HG02798 (cell line): ENCODE measurements at regions not wholly inside any gene's neighbourhood (a gene's known extent, or its start where the extent isn't known, plus 50 kb on each side); places are given as distances from the start of the nearest gene placed in this dataset.

Experiments
- ATAC-seq: cut with Tn5 transposase; IDR thresholded peaks from one replicate; pipeline ENCODE4 v1.9.1; 2021; ENCODE audit warnings: mild to moderate bottlenecking; ENCODE audit not compliant: unreplicated experiment, poor library complexity

GRCh38 chr18:56196495-56197225, 441.7 kb downstream of the TXNL1 start:
- ATAC-seq, result no peak

- ATAC-seq, result no peak
These were observed 447.1 kb downstream of the TXNL1 start for GRCh38 chr18:56191334-56191733.

GRCh38 chr18:56189615-56190014, 448.8 kb downstream of the TXNL1 start:
- no peak for ATAC-seq

GRCh38 chr18:56188529-56189275, 449.7 kb downstream of the TXNL1 start:
- ATAC-seq, result no peak

GRCh38 chr18:56186319-56186718, 452.1 kb downstream of the TXNL1 start:
- no peak for ATAC-seq

- no peak for ATAC-seq
These were observed 453.3 kb downstream of the TXNL1 start for GRCh38 chr18:56185126-56185525.

GRCh38 chr18:56176751-56177150, 461.6 kb downstream of the TXNL1 start:
- ATAC-seq, result no peak

- no peak for ATAC-seq
These were observed 462.9 kb downstream of the TXNL1 start for GRCh38 chr18:56175330-56176001.

- ATAC-seq, result no peak
These were observed 464.7 kb downstream of the TXNL1 start for GRCh38 chr18:56173542-56174220.

GRCh38 chr18:56172527-56172926, 465.9 kb downstream of the TXNL1 start:
- no peak for ATAC-seq

GRCh38 chr18:56171848-56172247, 466.5 kb downstream of the TXNL1 start:
- no peak for ATAC-seq

GRCh38 chr18:56168049-56168781, 470.2 kb downstream of the TXNL1 start:
- no peak for ATAC-seq

- no peak for ATAC-seq
These were observed 471.0 kb downstream of the TXNL1 start for GRCh38 chr18:56167366-56167765.

GRCh38 chr18:56166914-56167313, 471.5 kb downstream of the TXNL1 start:
- no peak for ATAC-seq

- ATAC-seq, result no peak
These were observed 472.6 kb downstream of the TXNL1 start for GRCh38 chr18:56165601-56166355.

GRCh38 chr18:56162311-56163265, 475.8 kb downstream of the TXNL1 start:
- no peak for ATAC-seq

- ATAC-seq, result no peak
These were observed 476.7 kb downstream of the TXNL1 start for GRCh38 chr18:56161566-56162260.

- ATAC-seq, result no peak
These were observed 479.7 kb downstream of the TXNL1 start for GRCh38 chr18:56158676-56159075.
